Stimulated activated CD4-positive, alpha-beta T cell treated with anti-CD3 and anti-CD28 coated beads, Interleukin-1b, Interleukin-23, amount 100 ng/mL, for 4 hours (primary cell): ENCODE measurements at regions not wholly inside any gene's neighbourhood (a gene's known extent, or its start where the extent isn't known, plus 50 kb on each side); places are given as distances from the start of the nearest gene placed in this dataset.
"Not testable (repeated sequence)": the region's sequence is repeated elsewhere in the genome, so short reads cannot be mapped to it uniquely, and the experiment has no call there.

Experiments used
- DNase-seq, 2 donors: peaks; one replicate each; pipeline ENCODE4 v3.0.0-alpha.2; 2020; ENCODE audit warnings: low read depth in 2 of 2

- no peak for DNase-seq
These were observed 97.5 kb upstream of the RPS6KA2 start for GRCh38 chr6:166724576-166724975.

GRCh38 chr6:166722785-166723184 lies 95.7 kb upstream of the RPS6KA2 start:
- no peak for DNase-seq

- DNase-seq: no peak
These were observed 94.5 kb upstream of the RPS6KA2 start for GRCh38 chr6:166721576-166721975.

GRCh38 chr6:166720856-166721255 lies 93.8 kb upstream of the RPS6KA2 start:
- no peak for DNase-seq

- DNase-seq: no peak
These were observed 92.0 kb upstream of the RPS6KA2 start for GRCh38 chr6:166719019-166719418.

GRCh38 chr6:166718516-166718915 lies 91.5 kb upstream of the RPS6KA2 start:
- DNase-seq: no peak

GRCh38 chr6:166716910-166717617 lies 90.0 kb upstream of the RPS6KA2 start:
- no peak for DNase-seq

- DNase-seq: no peak
These were observed 88.9 kb upstream of the RPS6KA2 start for GRCh38 chr6:166715992-166716391.

GRCh38 chr6:166715065-166715464 lies 88.0 kb upstream of the RPS6KA2 start:
- DNase-seq: no peak

GRCh38 chr6:166714581-166714980 lies 87.5 kb upstream of the RPS6KA2 start:
- DNase-seq: no peak

GRCh38 chr6:166714187-166714510 lies 87.1 kb upstream of the RPS6KA2 start:
- DNase-seq: no peak

GRCh38 chr6:166713434-166714186 lies 86.6 kb upstream of the RPS6KA2 start:
- no peak for DNase-seq

GRCh38 chr6:166712286-166713228 lies 85.5 kb upstream of the RPS6KA2 start:
- DNase-seq: no peak

GRCh38 chr6:166710084-166710483 lies 83.0 kb upstream of the RPS6KA2 start:
- no peak for DNase-seq

- DNase-seq: no peak
These were observed 81.4 kb upstream of the RPS6KA2 start for GRCh38 chr6:166708460-166708859.

- DNase-seq: no peak
These were observed 80.0 kb upstream of the RPS6KA2 start for GRCh38 chr6:166707045-166707444.

- no peak for DNase-seq
These were observed 78.0 kb upstream of the RPS6KA2 start for GRCh38 chr6:166705069-166705468.

- DNase-seq: no peak
These were observed 77.1 kb upstream of the RPS6KA2 start for GRCh38 chr6:166704171-166704570.

GRCh38 chr6:166703149-166703710 lies 76.2 kb upstream of the RPS6KA2 start:
- DNase-seq: no peak

- DNase-seq: not testable (repeated sequence)
These were observed 74.4 kb upstream of the RPS6KA2 start for GRCh38 chr6:166701424-166701823.

- DNase-seq: not testable (repeated sequence)
These were observed 73.8 kb upstream of the RPS6KA2 start for GRCh38 chr6:166700871-166701270.

- no peak for DNase-seq
These were observed 70.1 kb upstream of the RPS6KA2 start for GRCh38 chr6:166697113-166697512.
